Fibroblast of villous mesenchyme (primary cell): ENCODE measurements at regions not wholly inside any gene's neighbourhood (a gene's known extent, or its start where the extent isn't known, plus 50 kb on each side); places are given as distances from the start of the nearest gene placed in this dataset.

Experiments
- DNase-seq: peaks from one replicate; pipeline ENCODE4 v3.0.0-alpha.2; 2010; ENCODE audit warnings: low read depth
- H3K4me3 ChIP-seq: 2 replicates; pipeline ENCODE4 v1.5.1; 2011; ENCODE audit warnings: low read depth, mild to moderate bottlenecking, low read length
- CTCF ChIP-seq: IDR thresholded peaks from 2 replicates; pipeline ENCODE4 v1.5.1; 2012; ENCODE audit warnings: low read depth, mild to moderate bottlenecking, low read length; ENCODE audit not compliant: insufficient read depth

GRCh38 chr17:79369001-79369400 is 241.8 kb downstream of the RBFOX3 start:
- no peak for DNase-seq
- TF ChIP-seq CTCF: no peak
- no peak overlapping the region for H3K4me3 ChIP-seq

GRCh38 chr17:79368521-79368920 is 242.3 kb downstream of the RBFOX3 start:
- TF ChIP-seq CTCF: no peak
- no peak for DNase-seq
- H3K4me3 ChIP-seq: no peak overlapping the region

GRCh38 chr17:79366988-79367571 is 243.8 kb downstream of the RBFOX3 start:
- TF ChIP-seq CTCF: no peak
- no peak overlapping the region for H3K4me3 ChIP-seq
- no peak for DNase-seq

- no peak overlapping the region for H3K4me3 ChIP-seq
- no peak for TF ChIP-seq CTCF
- no peak for DNase-seq
Observed at GRCh38 chr17:79365836-79366770, 244.7 kb downstream of the RBFOX3 start.

GRCh38 chr17:79365351-79365750 is 245.5 kb downstream of the RBFOX3 start:
- TF ChIP-seq CTCF: no peak
- DNase-seq: no peak
- H3K4me3 ChIP-seq: no peak overlapping the region

- DNase-seq: no peak
- H3K4me3 ChIP-seq: no peak overlapping the region
- no peak for TF ChIP-seq CTCF
Observed at GRCh38 chr17:79364315-79365094, 246.3 kb downstream of the RBFOX3 start.
